HG03520 (cell line): ENCODE measurements at regions not wholly inside any gene's neighbourhood (a gene's known extent, or its start where the extent isn't known, plus 50 kb on each side); places are given as distances from the start of the nearest gene placed in this dataset.
"Not testable (repeated sequence)": the region's sequence is repeated elsewhere in the genome, so short reads cannot be mapped to it uniquely, and the experiment has no call there.

ENCODE experiments used
- ATAC-seq: cut with Tn5 transposase; IDR thresholded peaks from one replicate; pipeline ENCODE4 v1.9.1; 2021; ENCODE audit warnings: mild to moderate bottlenecking, moderate library complexity; ENCODE audit not compliant: unreplicated experiment

DNA sequence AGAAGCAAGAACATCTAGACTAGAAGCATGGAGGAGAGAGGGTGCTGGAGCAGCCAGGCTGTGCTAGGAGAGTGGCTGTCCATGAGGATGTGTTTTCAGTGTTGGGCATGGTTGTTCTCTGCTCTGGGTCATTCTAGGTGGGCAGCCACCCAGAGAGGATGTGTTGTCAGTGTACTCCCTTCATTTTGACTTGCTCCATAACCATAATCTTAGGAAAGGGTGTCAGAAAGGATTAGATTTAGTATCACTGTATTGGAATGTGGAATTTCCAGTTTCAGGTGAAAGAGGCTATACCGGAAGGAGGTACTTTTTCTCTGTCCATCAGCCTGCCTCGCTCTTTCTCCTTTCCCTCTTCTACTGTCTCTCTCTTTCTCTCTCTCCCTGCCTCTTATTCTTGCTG, 474.5 kb upstream of the PODXL start:
- ATAC-seq: no peak

GRCh38 chr7:132030086-132030568, 473.7 kb upstream of the PODXL start:
- ATAC-seq: no peak

- ATAC-seq: no peak
These were observed 473.1 kb upstream of the PODXL start for GRCh38 chr7:132029369-132030085.

- no peak for ATAC-seq
These were observed 471.9 kb upstream of the PODXL start for GRCh38 chr7:132028144-132028920.

DNA sequence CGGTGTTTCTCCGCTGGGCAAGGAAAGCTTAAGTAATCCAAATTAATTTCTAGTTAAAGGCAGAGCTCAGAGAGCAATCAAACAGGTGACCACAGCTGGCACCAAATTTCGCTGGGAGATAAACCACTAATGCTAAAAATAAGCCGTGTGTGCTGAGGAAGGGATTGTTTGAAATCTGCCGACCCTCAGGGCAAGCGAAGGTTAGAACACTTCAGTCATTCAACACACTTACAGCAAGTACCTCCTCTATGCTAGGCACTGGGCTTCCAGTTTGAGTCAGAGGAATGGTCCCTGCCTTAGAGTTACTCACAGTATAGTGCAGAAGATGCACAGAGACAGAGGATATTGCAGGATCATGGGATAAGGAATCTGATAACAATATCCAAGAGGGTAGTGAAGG, 467.9 kb upstream of the PODXL start:
- ATAC-seq: no peak

- no peak for ATAC-seq
These were observed 467.0 kb upstream of the PODXL start for GRCh38 chr7:132023466-132023865.

- ATAC-seq: no peak
These were observed 465.8 kb upstream of the PODXL start for GRCh38 chr7:132022188-132022587.

- no peak for ATAC-seq
These were observed 463.3 kb upstream of the PODXL start for GRCh38 chr7:132019703-132020102.

DNA sequence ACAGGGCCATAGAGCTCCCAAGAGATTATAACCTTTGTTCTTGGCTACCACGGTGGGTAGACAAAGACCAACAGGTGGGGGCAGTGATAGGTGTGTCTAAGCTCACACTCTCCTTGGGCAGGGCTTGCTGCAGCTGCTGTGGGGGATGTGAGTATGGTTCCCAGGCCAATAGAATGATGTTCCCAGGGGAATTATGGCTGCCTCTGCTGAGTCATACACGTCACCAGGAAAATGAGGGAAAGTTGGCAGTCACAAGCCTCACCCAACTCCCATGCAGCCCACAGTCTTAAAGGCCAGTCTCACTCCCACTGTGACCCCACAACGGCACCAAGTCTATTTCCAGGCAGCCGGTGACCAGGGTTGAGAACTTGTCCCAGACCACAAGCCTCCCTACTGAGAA, 453.4 kb upstream of the PODXL start:
- no peak for ATAC-seq

DNA sequence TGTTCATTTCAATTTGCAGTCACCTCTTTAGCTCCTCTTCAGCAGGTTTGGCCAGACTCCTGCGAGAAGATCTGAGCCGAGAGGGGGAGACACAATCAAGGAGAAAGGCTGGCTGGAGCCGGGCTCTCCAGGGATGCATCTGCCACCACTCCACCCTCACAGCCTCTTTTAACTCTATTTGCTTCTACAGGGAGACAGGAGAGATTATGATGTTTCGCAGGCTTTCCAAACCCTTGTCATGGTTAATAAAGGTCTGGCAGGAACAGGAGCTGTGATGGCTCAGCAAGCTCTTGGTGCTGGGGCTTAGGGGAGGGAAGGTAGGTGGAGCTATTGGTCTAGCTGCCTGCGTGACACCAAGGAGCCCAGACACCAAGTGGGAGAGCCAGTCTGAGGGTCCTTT, 448.1 kb upstream of the PODXL start:
- no peak for ATAC-seq

DNA sequence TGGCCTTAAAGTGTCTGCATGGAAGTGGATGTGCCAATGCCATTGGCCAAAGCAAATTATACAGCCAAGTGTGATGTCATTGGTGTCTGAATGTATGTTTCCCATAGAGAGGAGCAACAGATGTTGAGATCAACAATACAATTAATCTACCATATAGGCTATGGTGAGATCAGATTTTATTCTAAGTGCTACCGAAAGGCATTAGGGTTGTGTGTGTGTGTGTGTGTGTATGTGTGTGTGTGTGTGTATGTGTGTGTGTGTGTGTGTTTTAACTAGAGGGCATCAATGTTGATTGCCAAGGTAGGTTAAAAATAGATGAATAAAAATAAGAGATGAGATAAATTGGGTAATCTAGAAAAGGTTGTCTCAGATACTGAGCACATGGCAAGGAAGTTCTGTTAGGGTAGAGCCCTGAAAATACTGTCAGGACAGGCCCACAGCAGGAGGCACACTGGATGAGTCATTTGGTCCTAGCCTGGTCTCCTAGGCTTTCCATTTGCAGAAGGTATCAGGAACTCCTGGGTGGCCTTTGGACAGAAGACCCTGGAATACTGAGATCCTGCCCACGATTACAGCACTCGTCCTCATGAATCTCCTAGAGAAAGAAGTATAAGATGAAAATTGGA, 446.0 kb upstream of the PODXL start:
- ATAC-seq: no peak

DNA sequence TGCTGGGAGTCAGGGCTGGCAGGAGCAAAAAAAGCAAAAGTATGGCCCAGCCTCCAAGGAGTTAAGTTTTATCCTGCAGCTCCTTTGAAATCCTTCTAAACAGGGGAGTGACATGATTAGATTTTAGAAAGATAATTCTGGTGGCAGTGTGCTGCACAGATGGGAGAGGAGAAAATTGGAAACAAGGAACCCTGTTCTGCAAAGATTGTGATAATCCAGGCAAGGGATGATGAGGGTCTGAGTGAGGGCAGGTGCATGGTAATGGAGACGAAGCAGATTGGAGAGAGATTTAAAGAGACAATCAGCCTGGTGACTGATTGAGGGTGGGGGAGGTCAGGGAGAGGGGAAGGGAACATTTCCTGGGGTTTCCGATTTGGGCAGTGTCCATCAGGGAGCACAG, 444.7 kb upstream of the PODXL start:
- ATAC-seq: no peak

GRCh38 chr7:131999193-131999592, 442.8 kb upstream of the PODXL start:
- ATAC-seq: no peak

DNA sequence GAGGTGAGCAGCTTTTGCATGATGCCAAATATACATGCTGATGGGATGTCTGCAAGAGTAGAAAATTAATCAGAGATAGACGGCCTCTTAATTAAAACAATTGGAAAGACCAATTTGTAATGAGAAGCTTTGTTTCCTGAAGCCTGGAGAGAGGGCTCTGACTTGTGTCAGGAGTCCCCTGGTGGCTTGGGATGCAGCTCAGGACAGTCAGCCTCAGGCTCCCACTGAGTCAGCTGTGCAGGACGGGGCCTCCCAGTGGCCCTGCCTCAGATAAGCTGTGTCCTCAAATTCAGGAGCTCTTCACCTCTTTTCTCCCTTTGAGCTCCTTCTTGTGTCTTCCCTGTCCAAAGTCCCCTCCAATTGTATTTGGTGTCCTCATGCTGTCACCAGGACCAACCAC, 438.9 kb upstream of the PODXL start:
- ATAC-seq: no peak

DNA sequence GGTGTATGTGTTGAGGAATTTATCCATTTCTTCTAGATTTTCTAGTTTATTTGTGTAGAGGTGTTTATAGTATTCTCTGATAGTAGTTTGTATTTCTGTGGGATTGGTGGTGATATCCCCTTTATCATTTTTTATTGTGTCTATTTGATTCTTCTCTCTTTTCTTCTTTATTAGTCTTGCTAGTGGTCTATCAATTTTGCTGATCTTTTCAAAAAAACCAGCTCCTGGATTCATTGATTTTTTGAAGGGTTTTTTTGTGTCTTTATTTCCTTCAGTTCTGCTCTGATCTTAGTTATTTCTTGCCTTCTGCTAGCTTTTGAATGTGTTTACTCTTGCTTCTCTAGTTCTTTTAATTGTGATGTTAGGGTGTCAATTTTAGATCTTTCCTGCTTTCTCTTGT, 424.6 kb upstream of the PODXL start:
- not testable (repeated sequence) for ATAC-seq

DNA sequence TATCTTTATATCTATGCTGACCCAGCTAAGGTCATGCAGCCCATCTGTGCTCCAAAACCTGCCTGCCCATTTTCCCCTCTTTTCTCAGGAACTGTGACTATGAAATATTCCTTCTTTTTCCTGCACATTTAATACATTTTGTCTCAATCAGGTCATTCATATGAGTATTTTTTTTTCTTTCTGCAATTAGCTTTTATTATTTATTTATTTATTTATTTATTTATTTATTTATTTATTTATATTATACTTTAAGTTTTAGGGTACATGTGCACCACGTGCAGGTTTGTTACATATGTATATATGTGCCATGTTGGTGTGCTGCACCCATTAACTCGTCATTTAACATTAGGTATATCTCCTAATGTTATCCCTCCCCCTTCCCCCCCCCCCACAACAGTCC, 421.7 kb upstream of the PODXL start:
- not testable (repeated sequence) for ATAC-seq

GRCh38 chr7:131976411-131976810, 420.0 kb upstream of the PODXL start:
- ATAC-seq: no peak

DNA sequence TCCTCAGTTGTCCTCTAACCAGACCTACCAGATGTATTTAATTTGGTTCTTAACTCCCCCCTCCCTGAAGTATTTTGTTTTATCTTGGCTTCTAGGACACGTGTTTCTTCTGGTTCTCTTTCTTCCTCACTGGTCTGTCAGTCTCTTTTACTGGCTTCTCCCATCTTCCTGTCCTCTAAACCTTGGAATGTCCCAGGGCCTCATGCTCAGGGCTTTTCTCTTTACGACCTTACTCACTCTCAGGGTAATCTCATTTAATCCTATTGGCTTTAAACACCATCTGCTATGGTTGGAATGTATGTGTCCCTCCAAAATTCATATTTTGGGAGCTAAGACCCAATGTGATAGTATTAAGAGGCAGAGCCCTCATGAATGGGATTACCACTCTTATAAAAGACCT, 418.2 kb upstream of the PODXL start:
- no peak for ATAC-seq

- no peak for ATAC-seq
These were observed 415.8 kb upstream of the PODXL start for GRCh38 chr7:131972251-131972650.

DNA sequence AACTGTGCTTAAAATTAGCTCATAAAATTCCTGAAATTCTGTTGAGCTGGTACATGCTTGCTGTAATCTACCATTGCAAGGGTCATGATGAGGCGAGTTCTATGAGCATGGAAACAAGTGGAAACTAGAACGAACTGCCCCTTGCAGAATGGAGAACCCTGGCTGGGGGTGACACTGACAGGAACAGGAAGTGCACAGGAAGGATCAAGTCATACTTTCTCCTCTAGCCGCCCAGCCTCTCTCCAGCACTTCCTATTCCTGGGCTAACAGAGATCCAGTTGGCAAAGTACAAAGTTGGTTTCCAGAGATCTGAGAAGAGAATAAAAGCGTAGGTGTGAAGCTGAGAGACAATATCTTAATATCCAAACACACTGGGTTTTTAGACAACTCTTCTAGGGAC, 414.2 kb upstream of the PODXL start:
- ATAC-seq: no peak

GRCh38 chr7:131969560-131969959, 413.1 kb upstream of the PODXL start:
- no peak for ATAC-seq

- ATAC-seq: no peak
These were observed 410.8 kb upstream of the PODXL start for GRCh38 chr7:131967216-131967730.
